ENCODE measurements at regions not wholly inside any gene's neighbourhood (a gene's known extent, or its start where the extent isn't known, plus 50 kb on each side); places are given as distances from the start of the nearest gene placed in this dataset.
"Not testable (repeated sequence)": the region's sequence is repeated elsewhere in the genome, so short reads cannot be mapped to it uniquely, and the experiment has no call there.

GRCh38 chr15:87722941-87723691, 533.4 kb downstream of the NTRK3 start:
- DNase-seq: no peak

- DNase-seq: no peak
Measured at GRCh38 chr15:87720235-87720634, 536.3 kb downstream of the NTRK3 start.

GRCh38 chr15:87716422-87716821, 540.1 kb downstream of the NTRK3 start:
- DNase-seq: no peak

- DNase-seq: no peak
Measured at GRCh38 chr15:87715252-87715651, 541.3 kb downstream of the NTRK3 start.

GRCh38 chr15:87713475-87713879, 543.1 kb downstream of the NTRK3 start:
- DNase-seq: no peak

- DNase-seq: no peak
Measured at GRCh38 chr15:87712211-87712610, 544.3 kb downstream of the NTRK3 start.

GRCh38 chr15:87711026-87711425, 545.5 kb downstream of the NTRK3 start:
- DNase-seq: no peak

- DNase-seq: no peak
Measured at GRCh38 chr15:87710406-87710805, 546.1 kb downstream of the NTRK3 start.

GRCh38 chr15:87707566-87708130, 548.9 kb downstream of the NTRK3 start:
- DNase-seq: no peak

GRCh38 chr15:87707071-87707470, 549.5 kb downstream of the NTRK3 start:
- DNase-seq: no peak

GRCh38 chr15:87706001-87706400, 550.5 kb downstream of the NTRK3 start:
- no peak for DNase-seq

- no peak for DNase-seq
Measured at GRCh38 chr15:87704276-87704675, 552.3 kb downstream of the NTRK3 start.

GRCh38 chr15:87703327-87704111, 553.0 kb downstream of the NTRK3 start:
- DNase-seq: no peak

- DNase-seq: no peak
Measured at GRCh38 chr15:87702270-87702669, 554.3 kb downstream of the NTRK3 start.

GRCh38 chr15:87698467-87698866, 558.1 kb downstream of the NTRK3 start:
- DNase-seq: not testable (repeated sequence)

- no peak for DNase-seq
Measured at GRCh38 chr15:87689716-87690115, 566.8 kb downstream of the NTRK3 start.

- no peak for DNase-seq
Measured at GRCh38 chr15:87687523-87687870, 569.0 kb downstream of the NTRK3 start.

- no peak for DNase-seq
Measured at GRCh38 chr15:87686841-87687522, 569.6 kb downstream of the NTRK3 start.

- no peak for DNase-seq
Measured at GRCh38 chr15:87686339-87686738, 570.2 kb downstream of the NTRK3 start.

- DNase-seq: no peak
Measured at GRCh38 chr15:87682527-87682926, 574.0 kb downstream of the NTRK3 start.

- DNase-seq: no peak
Measured at GRCh38 chr15:87681104-87681503, 575.4 kb downstream of the NTRK3 start.

- no peak for DNase-seq
Measured at GRCh38 chr15:87680208-87680607, 576.3 kb downstream of the NTRK3 start.

- no peak for DNase-seq
Measured at GRCh38 chr15:87675271-87675670, 581.3 kb downstream of the NTRK3 start.
